Thoracic aorta (tissue), 2 donors: ENCODE measurements at regions not wholly inside any gene's neighbourhood (a gene's known extent, or its start where the extent isn't known, plus 50 kb on each side); places are given as distances from the start of the nearest gene placed in this dataset.

Experiments used
- ATAC-seq: fragments of 150-250 bp; one replicate; pipeline ENCODE4 v1.8.0; 2017; ENCODE audit warnings: low read depth; ENCODE audit not compliant: insufficient number of reproducible peaks, low FRiP score
- DNase-seq: peaks from one replicate; pipeline ENCODE4 v3.0.0-alpha.2; 2020; ENCODE audit warnings: low spot score
- H3K27ac ChIP-seq, 2 donors: fragments of 200-600 bp; sonication (generic); 1 replicate in 1 of 2; 2 replicates in 1 of 2; pipeline ENCODE4 v1.5.1; 2016; ENCODE audit warnings: mild to moderate bottlenecking in 2 of 2, moderate library complexity in 2 of 2
- H3K27me3 ChIP-seq: fragments of 200-600 bp; sonication (generic); replicated peaks from 2 replicates; pipeline ENCODE4 v1.6.0; 2016; ENCODE audit warnings: mild to moderate bottlenecking; ENCODE audit not compliant: insufficient read depth
- H3K36me3 ChIP-seq: fragments of 200-600 bp; sonication (generic); one replicate; pipeline ENCODE4 v1.5.1; 2016
- H3K4me1 ChIP-seq, 2 donors: fragments of 200-600 bp; sonication (generic); 1 replicate in 1 of 2; 2 replicates in 1 of 2; pipeline versions ENCODE4 v1.5.1 to v1.6.0; 2016; ENCODE audit warnings: low read depth in 2 of 2, mild to moderate bottlenecking in 1 of 2; ENCODE audit not compliant: control insufficient read depth in 1 of 2
- H3K4me3 ChIP-seq: fragments of 200-600 bp; sonication (generic); 2 replicates; pipeline ENCODE4 v1.5.1; 2016; ENCODE audit warnings: mild to moderate bottlenecking
- H3K9me3 ChIP-seq: fragments of 200-600 bp; sonication (generic); 2 replicates; pipeline ENCODE4 v1.5.1; 2016
- TF ChIP-seq, protein P1 (sequence below): fragments of 200-600 bp; sonication (generic); IDR thresholded peaks from one replicate; pipeline ENCODE4 v1.5.1; 2019; ENCODE audit warnings: antibody characterized with exemption

GRCh38 chr10:52465202-52465601 is 151.1 kb downstream of the DKK1 start:
- Histone ChIP-seq H3K4me1 (peaks cover 0 to 21% of the 10 kb centered on the region in 2 donors), H3K4me3 (no peak overlapping the region), H3K9me3 (no peaks in the 10 kb centered on the region), H3K27me3 (no peaks in the 10 kb centered on the region), H3K36me3 (no peaks in the 10 kb centered on the region), H3K27ac (no peak overlapping the region)
- ATAC-seq, result no peak
- DNase-seq, result no peak
- TF ChIP-seq, protein P1, sequence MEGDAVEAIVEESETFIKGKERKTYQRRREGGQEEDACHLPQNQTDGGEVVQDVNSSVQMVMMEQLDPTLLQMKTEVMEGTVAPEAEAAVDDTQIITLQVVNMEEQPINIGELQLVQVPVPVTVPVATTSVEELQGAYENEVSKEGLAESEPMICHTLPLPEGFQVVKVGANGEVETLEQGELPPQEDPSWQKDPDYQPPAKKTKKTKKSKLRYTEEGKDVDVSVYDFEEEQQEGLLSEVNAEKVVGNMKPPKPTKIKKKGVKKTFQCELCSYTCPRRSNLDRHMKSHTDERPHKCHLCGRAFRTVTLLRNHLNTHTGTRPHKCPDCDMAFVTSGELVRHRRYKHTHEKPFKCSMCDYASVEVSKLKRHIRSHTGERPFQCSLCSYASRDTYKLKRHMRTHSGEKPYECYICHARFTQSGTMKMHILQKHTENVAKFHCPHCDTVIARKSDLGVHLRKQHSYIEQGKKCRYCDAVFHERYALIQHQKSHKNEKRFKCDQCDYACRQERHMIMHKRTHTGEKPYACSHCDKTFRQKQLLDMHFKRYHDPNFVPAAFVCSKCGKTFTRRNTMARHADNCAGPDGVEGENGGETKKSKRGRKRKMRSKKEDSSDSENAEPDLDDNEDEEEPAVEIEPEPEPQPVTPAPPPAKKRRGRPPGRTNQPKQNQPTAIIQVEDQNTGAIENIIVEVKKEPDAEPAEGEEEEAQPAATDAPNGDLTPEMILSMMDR, result no peak

DNA sequence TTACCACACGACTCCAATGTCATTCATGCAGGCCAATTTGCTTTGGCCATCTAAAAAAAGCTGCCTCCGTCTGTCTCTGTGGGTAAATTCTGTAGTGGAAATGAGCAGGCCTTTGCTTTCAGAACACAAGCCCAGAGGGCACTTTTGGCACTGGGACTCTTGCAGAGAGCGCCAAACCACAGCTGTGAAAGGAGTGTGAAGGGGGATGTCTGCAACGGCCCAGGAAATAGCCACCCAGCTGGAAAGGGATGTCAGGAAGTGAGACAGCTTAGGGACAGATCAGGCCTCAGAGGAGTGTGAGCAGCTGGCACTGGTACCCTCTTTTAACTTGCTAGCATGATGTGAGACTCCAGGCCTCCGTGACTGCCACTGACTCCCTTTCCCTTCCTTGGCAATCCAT is 152.4 kb downstream of the DKK1 start:
- TF ChIP-seq, protein P1, result no peak
- no peak for ATAC-seq

DNA sequence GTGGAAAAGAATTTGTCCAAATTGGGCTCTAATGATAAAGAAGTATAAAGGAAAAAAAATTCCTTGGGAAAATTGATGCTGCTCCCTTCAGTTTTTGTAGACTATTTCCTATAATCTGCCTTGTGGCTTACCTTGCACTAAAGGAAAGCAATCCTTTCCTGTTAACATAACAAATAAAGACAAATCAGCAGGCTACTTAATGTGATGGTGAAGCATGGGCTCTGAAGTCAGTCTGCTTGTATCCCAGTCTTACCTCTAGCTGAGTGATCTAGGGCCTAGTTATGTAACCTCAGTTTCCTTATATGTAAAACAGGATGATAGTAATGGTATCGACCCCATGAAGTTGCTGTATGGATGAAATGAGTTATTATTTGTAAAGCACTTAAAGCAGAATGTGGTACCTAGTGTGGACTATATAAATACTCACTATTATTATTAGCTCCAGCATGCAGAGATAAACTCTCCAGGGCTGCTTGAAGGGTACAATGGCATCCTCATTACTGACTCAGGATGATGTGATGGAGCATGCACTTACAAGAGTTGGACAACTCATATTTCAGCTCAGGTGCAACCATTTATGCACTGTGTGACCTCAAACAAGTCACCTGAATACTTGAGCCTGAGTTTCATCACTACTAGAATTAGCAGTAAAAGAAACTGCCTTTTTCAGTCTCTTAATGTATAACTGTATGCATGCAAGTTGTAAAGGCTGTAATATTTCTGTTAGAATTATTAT is 156.1 kb downstream of the DKK1 start:
- DNase-seq (no peak), ATAC-seq (no peak)
- H3K27ac ChIP-seq, result no peak overlapping the region

More for the DNA sequence above, 152.4 kb downstream of the DKK1 start:
- peaks cover 0 to 21% of the 10 kb centered on the region in 2 donors for H3K4me1 ChIP-seq
- peak overlapping the region in 1 of 2 donors; percentile 32 for H3K27ac ChIP-seq
- no peaks in the 10 kb centered on the region for H3K27me3 ChIP-seq
- no peak for DNase-seq
- H3K36me3 ChIP-seq, result no peaks in the 10 kb centered on the region
- no peaks in the 10 kb centered on the region for H3K9me3 ChIP-seq
- no peak overlapping the region for H3K4me3 ChIP-seq

DNA sequence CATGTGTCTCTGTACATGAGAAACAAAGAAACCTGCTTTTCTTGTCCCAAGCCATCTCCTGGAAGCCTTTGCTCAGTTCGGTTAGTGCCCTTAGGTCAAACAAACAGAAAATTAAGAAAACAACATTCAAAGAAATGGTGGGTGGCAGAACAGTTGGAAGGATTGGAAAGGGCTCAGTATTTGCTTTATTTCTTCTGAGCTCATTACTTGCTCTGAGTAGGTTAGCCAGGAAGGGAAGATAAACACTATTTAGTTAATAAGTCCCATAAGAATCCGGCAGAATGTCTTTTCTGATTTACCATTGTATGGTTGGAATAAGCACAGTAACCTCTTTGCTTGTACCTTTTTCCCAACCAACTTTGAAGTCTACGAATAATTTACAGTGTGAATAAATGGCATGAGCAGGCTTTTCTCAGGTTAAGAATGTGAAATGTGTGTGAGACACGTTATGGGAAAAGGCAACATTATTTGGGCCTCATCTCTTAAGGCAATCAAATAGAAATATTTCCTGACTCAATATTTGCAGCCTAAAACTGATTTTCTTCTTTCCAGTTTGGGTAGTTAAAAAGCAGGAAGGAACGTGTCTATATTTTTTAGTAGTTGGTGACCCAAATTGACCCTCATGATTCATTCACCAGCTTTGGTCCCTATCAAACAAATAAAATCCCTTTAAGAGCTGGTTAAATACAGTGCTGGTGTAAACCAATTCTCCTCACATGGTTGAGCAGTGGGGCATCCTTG is 158.5 kb downstream of the DKK1 start:
- no peak overlapping the region for H3K27ac ChIP-seq
- no peaks in the 10 kb centered on the region for H3K9me3 ChIP-seq
- TF ChIP-seq, protein P1, result no peak
- DNase-seq, result no peak
- H3K4me1 ChIP-seq, result peaks cover 0 to 8% of the 10 kb centered on the region in 2 donors
- H3K36me3 ChIP-seq, result no peaks in the 10 kb centered on the region
- no peaks in the 10 kb centered on the region for H3K27me3 ChIP-seq
- no peak for ATAC-seq
- no peak overlapping the region for H3K4me3 ChIP-seq

More for the DNA sequence above, 156.1 kb downstream of the DKK1 start:
- peaks cover 0 to 21% of the 10 kb centered on the region in 2 donors for H3K4me1 ChIP-seq
- H3K27me3 ChIP-seq, result no peaks in the 10 kb centered on the region
- no peaks in the 10 kb centered on the region for H3K9me3 ChIP-seq
- TF ChIP-seq, protein P1, result no peak
- no peak overlapping the region for H3K4me3 ChIP-seq
- no peaks in the 10 kb centered on the region for H3K36me3 ChIP-seq

GRCh38 chr10:52474265-52474664 is 160.2 kb downstream of the DKK1 start:
- H3K27ac ChIP-seq, result no peak overlapping the region
- no peaks in the 10 kb centered on the region for H3K4me1 ChIP-seq
- TF ChIP-seq, protein P1, result no peak
- no peaks in the 10 kb centered on the region for H3K9me3 ChIP-seq
- H3K36me3 ChIP-seq, result no peaks in the 10 kb centered on the region
- no peaks in the 10 kb centered on the region for H3K27me3 ChIP-seq
- DNase-seq (no peak), ATAC-seq (no peak)
- no peak overlapping the region for H3K4me3 ChIP-seq
